SHP77 (cell line): ENCODE measurements at regions not wholly inside any gene's neighbourhood (a gene's known extent, or its start where the extent isn't known, plus 50 kb on each side); places are given as distances from the start of the nearest gene placed in this dataset.
A peak's percentile ranks its signal among the peaks of the same experiment; 100 is the strongest.
"Not testable (repeated sequence)": the region's sequence is repeated elsewhere in the genome, so short reads cannot be mapped to it uniquely, and the experiment has no call there.

Experiments used
- DNase-seq, 2 experiments: peaks; one replicate each; lab custom pipeline; 2025; lab: John Stamatoyannopoulos, UW

- no peak for DNase-seq
Observed at GRCh38 chr12:59405992-59406391, 189.8 kb upstream of the SLC16A7 start.

GRCh38 chr12:59404109-59404650 is 191.6 kb upstream of the SLC16A7 start:
- no peak for DNase-seq

GRCh38 chr12:59403259-59403932 is 192.4 kb upstream of the SLC16A7 start:
- peak; percentile 34 to 69 for DNase-seq

GRCh38 chr12:59401862-59402261 is 194.0 kb upstream of the SLC16A7 start:
- DNase-seq: no peak

GRCh38 chr12:59398164-59398563 is 197.7 kb upstream of the SLC16A7 start:
- DNase-seq: no peak

GRCh38 chr12:59396919-59397318 is 198.9 kb upstream of the SLC16A7 start:
- DNase-seq: no peak

GRCh38 chr12:59396519-59396918 is 199.3 kb upstream of the SLC16A7 start:
- DNase-seq: no peak

- DNase-seq: not testable (repeated sequence)
Observed at GRCh38 chr12:59395310-59395709, 200.5 kb upstream of the SLC16A7 start.

GRCh38 chr12:59393506-59393905 is 202.3 kb upstream of the SLC16A7 start:
- DNase-seq: no peak

- no peak for DNase-seq
Observed at GRCh38 chr12:59389968-59390576, 205.8 kb upstream of the SLC16A7 start.

GRCh38 chr12:59388694-59389093 is 207.1 kb upstream of the SLC16A7 start:
- DNase-seq: no peak

- no peak for DNase-seq
Observed at GRCh38 chr12:59388176-59388575, 207.7 kb upstream of the SLC16A7 start.

- no peak for DNase-seq
Observed at GRCh38 chr12:59386236-59386635, 209.6 kb upstream of the SLC16A7 start.

- no peak for DNase-seq
Observed at GRCh38 chr12:59383079-59383822, 212.6 kb upstream of the SLC16A7 start.

GRCh38 chr12:59382282-59383078 is 213.3 kb upstream of the SLC16A7 start:
- no peak for DNase-seq

- DNase-seq: no peak
Observed at GRCh38 chr12:59381106-59381505, 214.7 kb upstream of the SLC16A7 start.

- DNase-seq: no peak
Observed at GRCh38 chr12:59375633-59376032, 220.2 kb upstream of the SLC16A7 start.

- DNase-seq: no peak
Observed at GRCh38 chr12:59374783-59375182, 221.0 kb upstream of the SLC16A7 start.

- DNase-seq: peak in 1 of 2 experiments; percentile 15
Observed at GRCh38 chr12:59372956-59373355, 222.9 kb upstream of the SLC16A7 start.

- no peak for DNase-seq
Observed at GRCh38 chr12:59370933-59371332, 224.9 kb upstream of the SLC16A7 start.

- DNase-seq: no peak
Observed at GRCh38 chr12:59365133-59365532, 230.7 kb upstream of the SLC16A7 start.

- DNase-seq: no peak
Observed at GRCh38 chr12:59357811-59358210, 238.0 kb upstream of the SLC16A7 start.
